Hepatocyte (in vitro differentiated cells): ENCODE measurements at regions not wholly inside any gene's neighbourhood (a gene's known extent, or its start where the extent isn't known, plus 50 kb on each side); places are given as distances from the start of the nearest gene placed in this dataset.

ENCODE experiments used
- DNase-seq: peaks from one replicate; pipeline ENCODE4 v3.0.0-alpha.2; 2016; ENCODE audit warnings: low spot score
- H2AFZ ChIP-seq: fragments of 200-600 bp; sonication (generic); 2 replicates; pipeline ENCODE4 v1.6.0; 2016; ENCODE audit warnings: antibody characterized with exemption, mild to moderate bottlenecking
- H3K27ac ChIP-seq: fragments of 200-600 bp; sonication (generic); 2 replicates; pipeline ENCODE4 v1.5.1; 2016; ENCODE audit warnings: mild to moderate bottlenecking
- H3K27me3 ChIP-seq: fragments of 200-600 bp; sonication (generic); 2 replicates; pipeline ENCODE4 v1.6.1; 2016
- H3K36me3 ChIP-seq: fragments of 200-600 bp; sonication (generic); replicated peaks from 2 replicates; pipeline ENCODE4 v1.5.1; 2016; ENCODE audit warnings: low read depth; ENCODE audit not compliant: insufficient read depth
- H3K4me1 ChIP-seq: fragments of 200-600 bp; sonication (generic); 2 replicates; pipeline ENCODE4 v1.5.1; 2016; ENCODE audit warnings: mild to moderate bottlenecking, moderate library complexity; ENCODE audit not compliant: insufficient read depth
- H3K4me2 ChIP-seq: fragments of 200-600 bp; sonication (generic); 2 replicates; pipeline ENCODE4 v1.6.0; 2016
- H3K4me3 ChIP-seq: fragments of 200-600 bp; sonication (generic); 2 replicates; pipeline ENCODE4 v1.5.1; 2016; ENCODE audit warnings: mild to moderate bottlenecking
- H3K79me2 ChIP-seq: fragments of 200-600 bp; sonication (generic); 2 replicates; pipeline ENCODE4 v1.6.0; 2017; ENCODE audit warnings: mild to moderate bottlenecking
- H3K9me2 ChIP-seq: fragments of 200-600 bp; sonication (generic); replicated peaks from 2 replicates; pipeline ENCODE4 v1.6.0; 2017; ENCODE audit warnings: mild to moderate bottlenecking; ENCODE audit not compliant: insufficient read depth
- H3K9me3 ChIP-seq: fragments of 200-600 bp; sonication (generic); 2 replicates; pipeline ENCODE4 v1.5.1; 2016; ENCODE audit warnings: low read depth, mild to moderate bottlenecking
- H4K20me1 ChIP-seq: fragments of 200-600 bp; sonication (generic); 2 replicates; pipeline ENCODE4 v1.6.0; 2016; ENCODE audit warnings: mild to moderate bottlenecking; ENCODE audit not compliant: insufficient read depth, poor library complexity, severe bottlenecking
- CTCF ChIP-seq: fragments of 200-600 bp; sonication (generic); IDR thresholded peaks from 2 replicates; pipeline ENCODE4 v1.5.1; 2016; ENCODE audit warnings: antibody characterized with exemption, mild to moderate bottlenecking; ENCODE audit not compliant: poor library complexity
- EZH2 ChIP-seq: fragments of 200-600 bp; sonication (generic); IDR thresholded peaks from 2 replicates; pipeline ENCODE4 v1.6.1; 2016; ENCODE audit warnings: antibody characterized with exemption, mild to moderate bottlenecking, borderline replicate concordance
- EZH2phosphoT487 ChIP-seq: fragments of 200-600 bp; sonication (generic); IDR thresholded peaks from one replicate; pipeline ENCODE4 v1.6.1; 2018; ENCODE audit warnings: antibody characterized with exemption, mild to moderate bottlenecking, low read depth, moderate library complexity; ENCODE audit not compliant: unreplicated experiment, severe bottlenecking
- WGBS: methylation state at CpG from one replicate; pipeline ENCODE4 v1.1.6; 2016; ENCODE audit warnings: low lambda C conversion rate; ENCODE audit errors: missing lambda C conversion rate; 5-methylcytosine and 5-hydroxymethylcytosine counted together

- Histone ChIP-seq H3K27ac (no peak overlapping the region), H3K79me2 (no peaks in the 10 kb centered on the region), H3K9me3 (no peaks in the 10 kb centered on the region), H2AFZ (peak overlapping the region; percentile 21), H4K20me1 (no peaks in the 10 kb centered on the region), H3K9me2 (no peaks in the 10 kb centered on the region), H3K4me1 (peaks cover 6% of the 10 kb centered on the region), H3K4me2 (no peak overlapping the region), H3K4me3 (no peak overlapping the region), H3K36me3 (no peaks in the 10 kb centered on the region), H3K27me3 (no peaks in the 10 kb centered on the region)
- no peak for DNase-seq
- TF ChIP-seq EZH2phosphoT487 (no peak), CTCF (no peak), EZH2 (no peak)
- WGBS = 80% methylated on average over 3 of the region's 3 CpGs
These were observed 406.5 kb upstream of the SEMA3D start for GRCh38 chr7:85593355-85593754.

DNA sequence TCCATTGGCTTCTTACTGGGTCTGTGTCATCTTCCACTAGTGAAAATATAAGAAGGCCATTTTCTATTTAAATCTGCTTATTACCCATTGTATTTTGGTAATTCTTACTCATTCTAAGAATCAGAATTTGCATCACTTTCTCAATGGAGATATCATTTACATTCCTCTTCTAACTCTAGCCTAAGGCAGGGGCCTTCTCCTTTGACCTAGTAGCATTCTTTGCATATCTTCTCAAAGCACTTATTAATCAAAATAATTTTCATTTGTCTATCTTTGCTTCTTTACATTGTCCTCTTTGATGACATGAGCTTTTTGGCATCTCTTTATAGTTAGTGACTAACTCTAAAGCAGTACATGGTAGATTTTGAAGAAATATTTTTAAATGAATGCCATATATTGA, 400.9 kb upstream of the SEMA3D start:
- H3K4me3 ChIP-seq = no peak overlapping the region
- H3K4me2 ChIP-seq = no peak overlapping the region
- no peaks in the 10 kb centered on the region for H3K27me3 ChIP-seq
- H3K9me2 ChIP-seq = no peaks in the 10 kb centered on the region
- no peak overlapping the region for H3K27ac ChIP-seq
- H2AFZ ChIP-seq = no peak overlapping the region
- no peaks in the 10 kb centered on the region for H3K4me1 ChIP-seq
- no peaks in the 10 kb centered on the region for H3K79me2 ChIP-seq
- no peaks in the 10 kb centered on the region for H4K20me1 ChIP-seq
- H3K9me3 ChIP-seq = no peaks in the 10 kb centered on the region
- no peak for DNase-seq
- H3K36me3 ChIP-seq = no peaks in the 10 kb centered on the region
- no peak for TF ChIP-seq EZH2
- no peak for TF ChIP-seq CTCF
- no peak for TF ChIP-seq EZH2phosphoT487

- no peak overlapping the region for H3K4me3 ChIP-seq
- DNase-seq = no peak
These were observed 399.2 kb upstream of the SEMA3D start for GRCh38 chr7:85586091-85586490.

More at GRCh38 chr7:85586091-85586490, 399.2 kb upstream of the SEMA3D start:
- TF ChIP-seq EZH2 (no peak), EZH2phosphoT487 (no peak), CTCF (no peak)
- no peak overlapping the region for H3K27ac ChIP-seq
- no peaks in the 10 kb centered on the region for H3K36me3 ChIP-seq
- H3K9me3 ChIP-seq = no peaks in the 10 kb centered on the region
- no peaks in the 10 kb centered on the region for H3K9me2 ChIP-seq
- H3K27me3 ChIP-seq = no peaks in the 10 kb centered on the region
- 64% methylated on average over 3 of the region's 3 CpGs for WGBS
- no peaks in the 10 kb centered on the region for H4K20me1 ChIP-seq
- no peaks in the 10 kb centered on the region for H3K79me2 ChIP-seq
- H3K4me1 ChIP-seq = no peaks in the 10 kb centered on the region
- H2AFZ ChIP-seq = no peak overlapping the region
- no peak overlapping the region for H3K4me2 ChIP-seq
